Fibroblast of mammary gland (primary cell): ENCODE measurements at regions not wholly inside any gene's neighbourhood (a gene's known extent, or its start where the extent isn't known, plus 50 kb on each side); places are given as distances from the start of the nearest gene placed in this dataset.
"Not testable (repeated sequence)": the region's sequence is repeated elsewhere in the genome, so short reads cannot be mapped to it uniquely, and the experiment has no call there.

Experiments used
- DNase-seq: peaks from one replicate; pipeline ENCODE4 v3.0.0-alpha.2; 2010; ENCODE audit warnings: low read depth
- H3K4me3 ChIP-seq: 2 replicates; pipeline ENCODE4 v1.5.1; 2011; ENCODE audit warnings: low read depth, mild to moderate bottlenecking, low read length, moderate library complexity; ENCODE audit not compliant: control insufficient read depth
- CTCF ChIP-seq: conservative IDR thresholded peaks from 2 replicates; pipeline ENCODE4 v1.5.1; 2011; ENCODE audit warnings: low read depth, low read length, inconsistent platforms; ENCODE audit not compliant: control insufficient read depth, insufficient read depth

DNA sequence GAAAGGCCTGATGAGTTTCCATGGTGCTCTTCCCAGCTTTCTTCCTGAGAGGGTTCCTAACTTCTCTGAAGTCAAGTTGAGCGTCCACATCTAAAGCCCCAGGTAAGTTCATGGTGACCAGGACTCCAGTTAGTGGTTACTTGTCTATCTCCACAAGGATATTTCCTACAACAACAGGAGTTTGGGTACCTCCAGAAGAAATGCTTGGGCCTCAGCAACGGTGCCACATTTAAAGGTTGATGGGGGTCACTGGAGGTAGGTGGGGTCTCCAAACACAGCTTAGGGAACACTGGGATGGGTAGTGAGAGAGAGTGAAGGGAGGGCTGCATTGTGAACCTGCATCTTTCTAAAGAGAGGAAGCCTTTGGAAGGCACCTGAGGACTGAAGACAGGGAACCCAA is 123.4 kb downstream of the BOD1 start:
- TF ChIP-seq CTCF: no peak
- no peak for DNase-seq
- no peak overlapping the region for H3K4me3 ChIP-seq

GRCh38 chr5:173490681-173491080 is 125.8 kb downstream of the BOD1 start:
- TF ChIP-seq CTCF: no peak
- DNase-seq: no peak
- no peak overlapping the region for H3K4me3 ChIP-seq

- no peak for TF ChIP-seq CTCF
- no peak for DNase-seq
- H3K4me3 ChIP-seq: no peak overlapping the region
These were observed 128.3 kb downstream of the BOD1 start for GRCh38 chr5:173488144-173488543.

GRCh38 chr5:173487300-173487699 is 129.2 kb downstream of the BOD1 start:
- DNase-seq: no peak
- TF ChIP-seq CTCF: no peak
- H3K4me3 ChIP-seq: no peak overlapping the region

GRCh38 chr5:173486355-173487225 is 129.9 kb downstream of the BOD1 start:
- no peak for DNase-seq
- TF ChIP-seq CTCF: no peak
- H3K4me3 ChIP-seq: no peak overlapping the region

GRCh38 chr5:173484569-173484968 is 131.9 kb downstream of the BOD1 start:
- no peak for DNase-seq
- H3K4me3 ChIP-seq: no peak overlapping the region
- no peak for TF ChIP-seq CTCF

GRCh38 chr5:173483599-173483998 is 132.9 kb downstream of the BOD1 start:
- not testable (repeated sequence) for DNase-seq, H3K4me3 ChIP-seq
